Left ventricle myocardium inferior (tissue), 1 donor: ENCODE measurements at regions not wholly inside any gene's neighbourhood (a gene's known extent, or its start where the extent isn't known, plus 50 kb on each side); places are given as distances from the start of the nearest gene placed in this dataset.

ENCODE experiments used
- DNase-seq: peaks from one replicate; pipeline ENCODE4 v3.0.0-alpha.2; 2020
- H3K27ac ChIP-seq: fragments of 200-600 bp; replicated peaks from 2 replicates; pipeline ENCODE4 v1.8.0; 2021
- H3K27me3 ChIP-seq: fragments of 200-600 bp; 2 replicates; pipeline ENCODE4 v1.8.0; 2021; ENCODE audit warnings: low read depth
- H3K36me3 ChIP-seq: fragments of 200-600 bp; 2 replicates; pipeline ENCODE4 v1.8.0; 2021
- H3K4me1 ChIP-seq: fragments of 200-600 bp; 2 replicates; pipeline ENCODE4 v1.8.0; 2021
- H3K4me3 ChIP-seq: fragments of 200-600 bp; 2 replicates; pipeline ENCODE4 v1.8.0; 2021; ENCODE audit warnings: mild to moderate bottlenecking, moderate library complexity
- H3K9me3 ChIP-seq: fragments of 200-600 bp; replicated peaks from 2 replicates; pipeline ENCODE4 v1.8.0; 2021
- intact Hi-C: fragments of 100-400 bp; cut with micrococcal nuclease; formaldehyde crosslinking; loops from one replicate; pipeline ENCODE4 v1.11.0; 2022
- TF ChIP-seq, protein P1 (sequence below): fragments of 200-600 bp; IDR thresholded peaks from 2 replicates; pipeline ENCODE4 v1.8.0; 2021; ENCODE audit warnings: antibody characterized with exemption, mild to moderate bottlenecking, borderline replicate concordance
- donor health status: DM: no; HTN: yes; CAD: no; lungs with severe emphysema.

DNA sequence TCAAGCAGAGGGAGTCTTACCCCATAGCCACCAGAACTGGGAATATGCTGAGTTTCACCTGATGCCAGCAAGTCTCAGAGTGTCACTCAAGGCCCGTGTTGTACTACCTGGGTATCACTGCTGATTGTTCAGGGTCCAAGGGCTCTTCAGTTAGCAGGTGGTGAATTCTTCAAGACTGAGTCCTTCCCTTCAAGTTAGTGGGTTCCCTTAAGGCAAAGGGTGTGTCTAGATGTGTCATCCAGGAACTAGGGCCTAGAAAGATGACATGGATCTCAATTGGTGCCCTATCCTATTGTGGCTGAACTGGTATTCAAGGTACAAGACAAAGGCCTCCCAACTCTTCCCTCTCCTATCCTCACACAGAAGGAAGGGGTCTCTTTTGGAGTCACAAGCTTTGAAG, 159.9 kb upstream of the DIPK2B start:
- H3K36me3 ChIP-seq, result no peaks in the 10 kb centered on the region
- no peak overlapping the region for H3K4me3 ChIP-seq
- no peaks in the 10 kb centered on the region for H3K9me3 ChIP-seq
- H3K27ac ChIP-seq, result no peak overlapping the region
- intact Hi-C loops, result no loop called here
- TF ChIP-seq, protein P1, sequence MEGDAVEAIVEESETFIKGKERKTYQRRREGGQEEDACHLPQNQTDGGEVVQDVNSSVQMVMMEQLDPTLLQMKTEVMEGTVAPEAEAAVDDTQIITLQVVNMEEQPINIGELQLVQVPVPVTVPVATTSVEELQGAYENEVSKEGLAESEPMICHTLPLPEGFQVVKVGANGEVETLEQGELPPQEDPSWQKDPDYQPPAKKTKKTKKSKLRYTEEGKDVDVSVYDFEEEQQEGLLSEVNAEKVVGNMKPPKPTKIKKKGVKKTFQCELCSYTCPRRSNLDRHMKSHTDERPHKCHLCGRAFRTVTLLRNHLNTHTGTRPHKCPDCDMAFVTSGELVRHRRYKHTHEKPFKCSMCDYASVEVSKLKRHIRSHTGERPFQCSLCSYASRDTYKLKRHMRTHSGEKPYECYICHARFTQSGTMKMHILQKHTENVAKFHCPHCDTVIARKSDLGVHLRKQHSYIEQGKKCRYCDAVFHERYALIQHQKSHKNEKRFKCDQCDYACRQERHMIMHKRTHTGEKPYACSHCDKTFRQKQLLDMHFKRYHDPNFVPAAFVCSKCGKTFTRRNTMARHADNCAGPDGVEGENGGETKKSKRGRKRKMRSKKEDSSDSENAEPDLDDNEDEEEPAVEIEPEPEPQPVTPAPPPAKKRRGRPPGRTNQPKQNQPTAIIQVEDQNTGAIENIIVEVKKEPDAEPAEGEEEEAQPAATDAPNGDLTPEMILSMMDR, result no peak
- no peak for DNase-seq
- H3K27me3 ChIP-seq, result no peaks in the 10 kb centered on the region
- no peaks in the 10 kb centered on the region for H3K4me1 ChIP-seq

DNA sequence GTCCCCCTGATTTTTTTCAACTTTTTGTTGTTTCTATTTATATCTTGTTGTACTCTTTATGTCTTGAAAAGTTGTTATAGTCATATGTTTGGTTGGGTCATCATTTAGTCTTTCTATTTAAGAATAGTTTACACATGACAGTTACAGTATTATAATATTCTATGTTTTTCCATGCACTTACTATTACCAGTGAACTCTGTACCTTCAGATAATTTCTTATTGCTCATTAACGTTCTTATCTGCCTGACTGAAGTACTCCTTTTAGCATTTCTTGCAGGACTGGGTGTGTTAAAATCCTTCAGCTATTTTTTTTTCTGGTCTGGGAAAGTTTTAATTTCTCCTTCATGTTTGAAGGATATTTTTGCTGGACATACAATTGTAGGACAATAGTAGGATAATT, 157.7 kb upstream of the DIPK2B start:
- TF ChIP-seq, protein P1, result no peak
- Histone ChIP-seq H3K9me3 (no peaks in the 10 kb centered on the region), H3K27me3 (no peaks in the 10 kb centered on the region), H3K36me3 (no peaks in the 10 kb centered on the region), H3K4me1 (no peaks in the 10 kb centered on the region), H3K4me3 (no peak overlapping the region), H3K27ac (no peak overlapping the region)
- intact Hi-C loops, result no loop called here
- DNase-seq, result no peak

DNA sequence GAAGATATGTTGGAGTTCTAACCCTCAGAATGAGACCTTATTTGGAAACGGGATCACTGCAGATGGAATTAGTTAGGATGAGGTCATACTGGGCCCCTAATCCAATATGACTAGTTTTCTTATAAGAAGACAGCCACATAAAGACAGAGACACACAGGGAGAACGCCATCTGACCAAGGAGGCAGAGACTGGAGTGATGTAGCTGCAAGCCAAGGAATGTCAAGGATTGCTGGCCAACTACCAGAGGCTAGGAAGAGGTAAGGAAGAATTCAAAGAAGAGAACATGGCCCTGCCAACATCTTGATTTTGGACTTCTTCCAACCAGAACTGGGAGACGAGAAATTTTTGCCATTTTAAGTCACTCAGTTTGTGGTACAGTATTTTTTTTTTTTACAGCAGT, 152.8 kb upstream of the DIPK2B start:
- TF ChIP-seq, protein P1, result no peak
- Histone ChIP-seq H3K27me3 (no peaks in the 10 kb centered on the region), H3K36me3 (no peaks in the 10 kb centered on the region), H3K4me1 (no peaks in the 10 kb centered on the region), H3K27ac (no peak overlapping the region), H3K4me3 (no peak overlapping the region), H3K9me3 (peaks cover 4% of the 10 kb centered on the region)
- intact Hi-C loops, result no loop called here
- DNase-seq, result no peak

DNA sequence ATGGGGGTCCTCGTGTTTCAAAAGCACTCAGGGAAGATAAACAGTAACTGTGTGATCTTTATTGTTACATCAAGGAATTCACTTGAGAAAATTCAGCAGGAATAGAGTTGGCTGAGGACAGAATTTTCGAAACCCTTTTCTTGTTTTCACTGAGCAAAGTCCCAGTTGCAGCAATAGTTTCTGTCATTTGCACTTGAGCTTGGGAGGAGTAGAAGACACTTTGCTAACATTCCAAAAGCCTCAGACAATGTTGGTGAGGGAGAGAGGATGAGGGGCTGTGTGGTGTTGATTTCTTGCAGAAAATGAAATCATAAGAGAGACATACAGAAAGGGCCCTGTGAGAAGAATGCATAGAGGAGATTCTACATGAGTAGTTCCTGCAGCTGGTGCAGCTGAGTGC, 151.9 kb upstream of the DIPK2B start:
- Histone ChIP-seq H3K27me3 (no peaks in the 10 kb centered on the region), H3K4me1 (no peaks in the 10 kb centered on the region), H3K27ac (no peak overlapping the region), H3K4me3 (no peak overlapping the region), H3K9me3 (peaks cover 4% of the 10 kb centered on the region), H3K36me3 (no peaks in the 10 kb centered on the region)
- TF ChIP-seq, protein P1, result no peak
- intact Hi-C loops, result no loop called here
- no peak for DNase-seq

DNA sequence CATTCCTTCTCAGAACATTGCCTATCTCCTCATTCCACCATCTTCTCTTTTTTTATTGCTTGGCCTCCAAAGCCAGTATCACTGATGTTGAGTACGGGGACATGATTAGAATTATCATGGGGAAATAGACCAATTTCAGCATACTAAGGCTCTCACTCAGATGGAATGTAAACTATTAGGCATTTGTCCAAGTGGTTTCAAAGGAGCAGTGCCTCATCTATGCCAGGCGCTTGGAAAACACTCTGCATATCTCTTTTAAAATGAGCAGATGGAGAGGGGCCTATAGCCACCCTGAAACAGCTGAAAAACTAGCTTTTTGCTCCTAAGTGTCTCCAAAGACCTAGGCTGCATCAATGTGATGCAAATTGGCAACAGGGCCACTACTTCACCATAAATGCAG, 150.8 kb upstream of the DIPK2B start:
- DNase-seq, result no peak
- H3K27me3 ChIP-seq, result no peaks in the 10 kb centered on the region
- no peak overlapping the region for H3K4me3 ChIP-seq
- H3K36me3 ChIP-seq, result no peaks in the 10 kb centered on the region
- no peak overlapping the region for H3K27ac ChIP-seq
- intact Hi-C loops, result no loop called here
- H3K4me1 ChIP-seq, result no peaks in the 10 kb centered on the region
- H3K9me3 ChIP-seq, result peaks cover 4% of the 10 kb centered on the region
- TF ChIP-seq, protein P1, result no peak

DNA sequence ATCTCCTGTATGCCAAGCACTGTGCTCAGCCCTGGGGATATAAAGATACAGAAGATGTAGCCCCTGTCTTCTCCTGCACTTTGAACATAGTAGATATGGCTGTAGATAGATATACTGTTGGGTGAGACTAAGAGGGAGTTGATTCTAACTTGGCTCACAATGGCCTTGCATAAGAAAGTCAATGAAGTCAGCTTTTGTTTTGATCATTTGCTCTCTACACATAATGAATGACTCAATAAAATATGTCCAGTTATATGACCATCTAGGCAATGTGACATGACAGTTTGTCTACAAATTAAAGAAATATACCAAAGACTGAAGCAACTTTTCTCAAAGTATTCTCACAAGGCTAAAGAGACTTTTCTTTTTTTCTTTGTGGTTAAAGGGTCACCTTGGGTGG, 147.6 kb upstream of the DIPK2B start:
- H3K27me3 ChIP-seq, result no peaks in the 10 kb centered on the region
- TF ChIP-seq, protein P1, result no peak
- intact Hi-C loops, result no loop called here
- no peak for DNase-seq
- H3K4me1 ChIP-seq, result no peaks in the 10 kb centered on the region
- H3K9me3 ChIP-seq, result peaks cover 4% of the 10 kb centered on the region
- no peak overlapping the region for H3K4me3 ChIP-seq
- no peaks in the 10 kb centered on the region for H3K36me3 ChIP-seq
- no peak overlapping the region for H3K27ac ChIP-seq
